Caco-2 (cell line): ENCODE measurements at regions not wholly inside any gene's neighbourhood (a gene's known extent, or its start where the extent isn't known, plus 50 kb on each side); places are given as distances from the start of the nearest gene placed in this dataset.
"Not testable (repeated sequence)": the region's sequence is repeated elsewhere in the genome, so short reads cannot be mapped to it uniquely, and the experiment has no call there.

Source experiments
- BruUV-seq: library from RNA; stranded (reverse); fragments of 400-500 nt; replicated peaks from 2 replicates; lab custom pipeline; 2021; lab: Mats Ljungman, UMichigan
- CTCF ChIA-PET: fragments of 300-600 bp; sonication (Branson Sonifier 250); formaldehyde crosslinking; loops from one replicate; lab custom pipeline; 2022; ENCODE audit warnings: antibody characterized with exemption; lab: Charles Lee
- POLR2A ChIA-PET: fragments of 300-600 bp; sonication (Branson Sonifier 250); formaldehyde crosslinking; loops from one replicate; lab custom pipeline; 2022; ENCODE audit warnings: antibody characterized with exemption; lab: Charles Lee
- DNase-seq, 2 experiments: peaks; one replicate each; pipeline versions ENCODE4 v3.0.0 to v3.0.0-alpha.2; 2020 to 2022
- H3K27me3 ChIP-seq: replicated peaks from 2 replicates; pipeline ENCODE4 v1.6.0; 2011; ENCODE audit warnings: low read length; ENCODE audit not compliant: control insufficient read depth, insufficient read depth
- H3K36me3 ChIP-seq: 2 replicates; pipeline ENCODE4 v1.5.1; 2011; ENCODE audit warnings: low read length; ENCODE audit not compliant: control insufficient read depth, insufficient read depth
- H3K4me1 ChIP-seq: fragments of 250-450 bp; sonication (Bioruptor Pico); 2 replicates; pipeline ENCODE4 v1.5.1; 2020; ENCODE audit warnings: mild to moderate bottlenecking
- H3K4me3 ChIP-seq: 2 replicates; pipeline ENCODE4 v1.5.1; 2011; ENCODE audit warnings: low read depth, mild to moderate bottlenecking, control low read depth, low read length
- H3K9me3 ChIP-seq: fragments of 250-450 bp; sonication (Bioruptor Pico); 2 replicates; pipeline ENCODE4 v1.5.1; 2020; ENCODE audit warnings: mild to moderate bottlenecking, moderate library complexity
- H3K27ac Mint-ChIP-seq: one replicate; pipeline ENCODE4 v1.8.0; 2022; ENCODE audit warnings: mixed read lengths; ENCODE audit not compliant: unreplicated experiment
- H3K27me3 Mint-ChIP-seq: one replicate; pipeline ENCODE4 v1.8.0; 2022; ENCODE audit warnings: mixed read lengths; ENCODE audit not compliant: insufficient read depth, unreplicated experiment
- H3K36me3 Mint-ChIP-seq: one replicate; pipeline ENCODE4 v1.8.0; 2022; ENCODE audit warnings: mild to moderate bottlenecking, mixed read lengths; ENCODE audit not compliant: insufficient read depth, unreplicated experiment
- H3K4me1 Mint-ChIP-seq: one replicate; pipeline ENCODE4 v1.8.0; 2022; ENCODE audit warnings: low read depth, mixed read lengths; ENCODE audit not compliant: unreplicated experiment
- H3K4me3 Mint-ChIP-seq: one replicate; pipeline ENCODE4 v1.8.0; 2022; ENCODE audit warnings: mild to moderate bottlenecking, moderate library complexity, mixed read lengths; ENCODE audit not compliant: unreplicated experiment
- H3K9me3 Mint-ChIP-seq: one replicate; pipeline ENCODE4 v1.8.0; 2022; ENCODE audit warnings: mixed read lengths; ENCODE audit not compliant: unreplicated experiment
- intact Hi-C: fragments of 100-400 bp; cut with micrococcal nuclease; formaldehyde crosslinking; loops from one replicate; pipeline ENCODE4 v1.10.0; 2022; ENCODE audit not compliant: unreplicated experiment
- TF ChIP-seq, protein P1 (sequence below), 2 experiments: fragments of 200-600 bp in 1 of 2; IDR thresholded peaks; 1 replicate in 1 of 2; 2 replicates in 1 of 2; pipeline versions ENCODE4 v1.5.1 to v1.8.0; 2011 to 2022; ENCODE audit warnings: antibody characterized with exemption in 1 of 2, control low read depth in 1 of 2, inconsistent platforms in 1 of 2, low read depth in 1 of 2, low read length in 1 of 2, mild to moderate bottlenecking in 1 of 2, moderate library complexity in 1 of 2; ENCODE audit not compliant: insufficient read depth in 1 of 2, severe bottlenecking in 1 of 2, unreplicated experiment in 1 of 2

DNA sequence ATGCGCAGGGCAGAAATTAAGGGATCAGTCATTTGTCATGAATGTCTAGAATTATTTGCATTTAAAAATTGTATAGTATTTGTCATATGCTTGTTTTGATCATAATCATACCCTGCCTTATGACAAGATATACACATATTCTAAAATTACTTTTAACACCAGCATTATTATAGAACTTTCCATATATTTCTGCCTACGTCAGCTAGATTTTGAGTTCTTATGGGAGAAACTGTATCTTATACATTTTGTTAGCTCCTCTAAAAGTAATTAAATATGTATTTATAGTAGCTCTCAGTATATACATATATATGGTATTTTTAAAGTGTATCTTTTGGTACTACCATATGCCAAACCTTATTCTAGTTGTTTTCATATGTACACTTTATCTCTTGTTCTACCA lies 441.9 kb downstream of the CPS1 start:
- BruUV-seq, result no TSS peak
- H3K4me1 Mint-ChIP-seq, result no peaks in the 10 kb centered on the region
- H3K36me3 Mint-ChIP-seq, result no peaks in the 10 kb centered on the region
- ChIA-PET CTCF (no interaction called here), POLR2A (no interaction called here)
- H3K4me3 ChIP-seq, result no peak overlapping the region
- no peak for DNase-seq
- H3K9me3 ChIP-seq, result 0 out of 2 replicates have a peak, but pooled peaks cover 3% of the 10 kb centered on the region
- H3K9me3 Mint-ChIP-seq, result peaks cover 15% of the 10 kb centered on the region
- no peaks in the 10 kb centered on the region for H3K36me3 ChIP-seq
- H3K4me1 ChIP-seq, result no peaks in the 10 kb centered on the region
- no peak overlapping the region for H3K27ac Mint-ChIP-seq
- no peak overlapping the region for H3K4me3 Mint-ChIP-seq
- H3K27me3 Mint-ChIP-seq, result no peaks in the 10 kb centered on the region
- H3K27me3 ChIP-seq, result no peaks in the 10 kb centered on the region
- TF ChIP-seq, protein P1, sequence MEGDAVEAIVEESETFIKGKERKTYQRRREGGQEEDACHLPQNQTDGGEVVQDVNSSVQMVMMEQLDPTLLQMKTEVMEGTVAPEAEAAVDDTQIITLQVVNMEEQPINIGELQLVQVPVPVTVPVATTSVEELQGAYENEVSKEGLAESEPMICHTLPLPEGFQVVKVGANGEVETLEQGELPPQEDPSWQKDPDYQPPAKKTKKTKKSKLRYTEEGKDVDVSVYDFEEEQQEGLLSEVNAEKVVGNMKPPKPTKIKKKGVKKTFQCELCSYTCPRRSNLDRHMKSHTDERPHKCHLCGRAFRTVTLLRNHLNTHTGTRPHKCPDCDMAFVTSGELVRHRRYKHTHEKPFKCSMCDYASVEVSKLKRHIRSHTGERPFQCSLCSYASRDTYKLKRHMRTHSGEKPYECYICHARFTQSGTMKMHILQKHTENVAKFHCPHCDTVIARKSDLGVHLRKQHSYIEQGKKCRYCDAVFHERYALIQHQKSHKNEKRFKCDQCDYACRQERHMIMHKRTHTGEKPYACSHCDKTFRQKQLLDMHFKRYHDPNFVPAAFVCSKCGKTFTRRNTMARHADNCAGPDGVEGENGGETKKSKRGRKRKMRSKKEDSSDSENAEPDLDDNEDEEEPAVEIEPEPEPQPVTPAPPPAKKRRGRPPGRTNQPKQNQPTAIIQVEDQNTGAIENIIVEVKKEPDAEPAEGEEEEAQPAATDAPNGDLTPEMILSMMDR (IDR thresholded peaks at IDR 0.05; ENCODE audit: insufficient read depth in 1 of 2, low read depth in 1 of 2, low read length in 1 of 2, severe bottlenecking in 1 of 2, unreplicated experiment in 1 of 2), result no peak
- intact Hi-C loops, result no loop called here

DNA sequence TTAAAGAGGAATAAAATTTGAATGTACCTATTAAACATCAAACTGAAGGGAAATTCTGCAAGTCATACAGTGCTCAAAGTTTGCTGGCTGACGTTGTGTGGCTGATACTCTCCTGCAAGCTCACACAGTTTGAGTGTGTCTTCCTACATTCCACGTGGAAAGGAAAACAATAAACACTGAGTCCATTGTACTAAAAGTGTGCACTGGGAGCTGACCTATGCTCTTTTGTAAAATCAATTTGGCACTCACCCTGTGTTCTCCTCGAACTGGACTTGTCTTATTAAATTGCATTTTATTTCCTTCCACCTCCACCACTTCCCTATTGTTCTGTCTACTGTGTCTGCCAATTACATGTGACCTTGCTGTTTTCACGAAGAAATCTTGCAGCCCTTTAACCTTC lies 458.0 kb downstream of the CPS1 start:
- no peak overlapping the region for H3K4me3 Mint-ChIP-seq
- Histone ChIP-seq H3K9me3 (no peaks in the 10 kb centered on the region), H3K27me3 (no peaks in the 10 kb centered on the region), H3K4me3 (no peak overlapping the region), H3K36me3 (no peaks in the 10 kb centered on the region), H3K4me1 (no peaks in the 10 kb centered on the region)
- no peaks in the 10 kb centered on the region for H3K4me1 Mint-ChIP-seq
- intact Hi-C loops, result no loop called here
- POLR2A ChIA-PET, result no interaction called here
- H3K27me3 Mint-ChIP-seq, result no peaks in the 10 kb centered on the region
- DNase-seq, result no peak
- no peaks in the 10 kb centered on the region for H3K36me3 Mint-ChIP-seq
- no peaks in the 10 kb centered on the region for H3K9me3 Mint-ChIP-seq
- H3K27ac Mint-ChIP-seq, result no peak overlapping the region
- TF ChIP-seq, protein P1 (IDR thresholded peaks at IDR 0.05; ENCODE audit: insufficient read depth in 1 of 2, low read depth in 1 of 2, low read length in 1 of 2, severe bottlenecking in 1 of 2, unreplicated experiment in 1 of 2), result no peak
- CTCF ChIA-PET, result no interaction called here
- no TSS peak for BruUV-seq

DNA sequence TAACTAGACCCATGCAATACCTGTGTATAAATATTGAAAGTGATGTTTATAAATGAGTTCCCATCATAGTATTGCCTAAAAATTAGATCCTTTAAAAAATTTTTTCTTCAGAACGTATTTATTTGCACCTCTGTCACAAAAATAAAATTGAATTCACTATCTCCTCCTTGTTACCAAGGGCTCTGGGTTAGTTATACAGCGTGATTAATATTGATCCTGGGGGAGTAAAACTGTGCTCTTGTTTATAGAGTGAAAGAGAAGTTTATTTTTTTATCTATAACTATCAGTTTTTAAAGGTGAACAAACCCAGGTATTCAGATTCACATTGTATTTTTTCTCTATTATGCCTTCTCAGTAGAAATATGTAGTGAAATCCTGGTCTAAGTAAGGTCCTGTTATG lies 458.5 kb downstream of the CPS1 start:
- TF ChIP-seq, protein P1 (IDR thresholded peaks at IDR 0.05; ENCODE audit: insufficient read depth in 1 of 2, low read depth in 1 of 2, low read length in 1 of 2, severe bottlenecking in 1 of 2, unreplicated experiment in 1 of 2), result no peak
- H3K4me3 ChIP-seq, result no peak overlapping the region
- no TSS peak for BruUV-seq
- CTCF ChIA-PET, result no interaction called here
- no peaks in the 10 kb centered on the region for H3K36me3 ChIP-seq
- no peaks in the 10 kb centered on the region for H3K4me1 ChIP-seq
- H3K4me3 Mint-ChIP-seq, result no peak overlapping the region
- no peak for DNase-seq
- no peaks in the 10 kb centered on the region for H3K9me3 ChIP-seq
- no peaks in the 10 kb centered on the region for H3K27me3 Mint-ChIP-seq
- no peaks in the 10 kb centered on the region for H3K36me3 Mint-ChIP-seq
- H3K4me1 Mint-ChIP-seq, result no peaks in the 10 kb centered on the region
- no peaks in the 10 kb centered on the region for H3K9me3 Mint-ChIP-seq
- intact Hi-C loops, result no loop called here
- no peak overlapping the region for H3K27ac Mint-ChIP-seq
- H3K27me3 ChIP-seq, result no peaks in the 10 kb centered on the region
- POLR2A ChIA-PET, result no interaction called here

DNA sequence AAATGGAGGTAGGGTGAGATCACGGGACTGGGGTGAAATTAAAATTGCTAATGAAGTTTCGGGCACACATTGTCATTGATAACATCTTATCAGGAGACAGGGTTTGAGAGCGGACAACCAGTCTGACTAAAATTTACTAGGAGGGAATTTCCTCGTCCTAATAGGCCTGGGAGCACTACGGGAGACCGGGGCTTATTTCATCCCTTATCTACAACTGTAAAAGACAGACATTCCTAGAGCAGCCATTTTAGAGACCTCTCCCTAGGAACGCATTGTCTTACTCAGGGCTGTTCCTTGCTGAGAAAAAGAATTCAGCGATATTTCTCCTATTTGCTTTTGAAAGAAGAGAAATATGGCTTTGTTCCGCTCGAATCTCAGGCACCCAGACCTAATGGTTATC lies 468.7 kb downstream of the CPS1 start:
- H3K4me3 Mint-ChIP-seq, POLR2A ChIA-PET, BruUV-seq, H3K4me3 ChIP-seq, H3K27me3 ChIP-seq, H3K27me3 Mint-ChIP-seq, intact Hi-C loops, H3K9me3 ChIP-seq, H3K4me1 ChIP-seq, H3K36me3 ChIP-seq, CTCF ChIA-PET, H3K27ac Mint-ChIP-seq, H3K4me1 Mint-ChIP-seq, DNase-seq, H3K36me3 Mint-ChIP-seq: not testable (repeated sequence)
- H3K9me3 Mint-ChIP-seq, result peaks cover 38% of the 10 kb centered on the region
